ENCODE measurements at regions not wholly inside any gene's neighbourhood (a gene's known extent, or its start where the extent isn't known, plus 50 kb on each side); places are given as distances from the start of the nearest gene placed in this dataset.
"Not testable (repeated sequence)": the region's sequence is repeated elsewhere in the genome, so short reads cannot be mapped to it uniquely, and the experiment has no call there.

DNA sequence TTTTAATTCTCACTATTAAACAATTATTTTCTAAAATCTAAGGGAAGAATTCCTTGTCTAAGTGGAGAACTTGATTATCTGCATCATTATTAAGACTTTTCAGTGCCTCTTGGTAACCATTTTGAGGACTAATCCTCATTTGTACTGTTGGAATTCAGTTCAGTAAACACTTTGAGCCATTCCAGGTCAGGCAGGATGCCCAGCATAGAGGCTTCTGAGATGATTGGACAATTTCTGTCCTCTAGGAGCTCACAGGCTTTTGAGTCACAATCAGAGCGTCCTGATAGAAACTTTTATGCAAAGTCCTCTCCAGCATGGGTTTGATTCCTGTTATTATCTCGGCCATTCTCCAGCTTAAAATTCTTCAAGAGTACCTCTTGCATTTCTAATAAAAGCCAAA lies 1304.6 kb downstream of the EPHA7 start:
- DNase-seq (ENCODE audit: extremely low read depth, low read depth, low spot score), result no peak

- no peak for DNase-seq (ENCODE audit: extremely low read depth, low read depth, low spot score)
Observed at GRCh38 chr6:92114091-92114675, 1305.2 kb downstream of the EPHA7 start.

DNA sequence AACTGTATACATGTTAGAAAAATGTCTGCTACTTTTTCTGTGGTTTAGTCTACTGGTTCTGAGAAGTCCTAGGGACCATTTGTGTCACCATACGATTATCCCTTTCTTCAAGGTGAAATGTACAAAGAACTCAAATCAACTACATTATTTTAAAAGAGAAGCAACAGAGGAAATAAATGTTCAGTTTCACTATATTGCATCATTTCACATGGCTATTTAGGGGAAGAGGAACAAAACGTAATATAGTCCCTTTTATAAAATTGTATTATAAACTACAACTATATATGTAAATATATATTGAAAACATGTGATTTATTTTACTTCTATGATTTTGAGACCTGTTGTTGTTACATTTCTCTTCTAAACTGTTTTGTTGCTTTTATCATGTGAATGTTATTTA lies 1308.0 kb downstream of the EPHA7 start:
- no peak for DNase-seq (ENCODE audit: extremely low read depth, low read depth, low spot score)

DNA sequence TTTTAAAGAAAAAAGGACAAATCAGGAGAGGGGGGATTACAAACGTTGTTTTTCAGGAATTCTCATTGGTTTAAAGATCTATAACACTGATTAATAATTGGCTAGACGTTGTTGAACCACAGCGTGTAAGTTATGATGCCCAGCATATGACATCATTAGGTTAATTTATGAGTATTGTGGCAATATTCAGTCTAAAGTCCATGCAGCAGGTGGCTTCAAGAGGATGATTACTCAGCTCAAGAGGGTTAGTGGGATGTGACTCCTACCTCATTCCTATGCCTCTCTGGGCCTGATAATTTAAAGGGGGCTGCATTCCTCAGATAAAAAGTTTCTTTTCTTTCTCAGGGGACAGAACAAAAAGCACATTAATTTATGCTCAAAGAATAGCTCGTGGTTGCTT lies 1309.0 kb downstream of the EPHA7 start:
- DNase-seq (ENCODE audit: extremely low read depth, low read depth, low spot score), result no peak

GRCh38 chr6:92109956-92110355 lies 1309.4 kb downstream of the EPHA7 start:
- no peak for DNase-seq (ENCODE audit: extremely low read depth, low read depth, low spot score)

GRCh38 chr6:92109256-92109655 lies 1310.1 kb downstream of the EPHA7 start:
- DNase-seq (ENCODE audit: extremely low read depth, low read depth, low spot score), result no peak

DNA sequence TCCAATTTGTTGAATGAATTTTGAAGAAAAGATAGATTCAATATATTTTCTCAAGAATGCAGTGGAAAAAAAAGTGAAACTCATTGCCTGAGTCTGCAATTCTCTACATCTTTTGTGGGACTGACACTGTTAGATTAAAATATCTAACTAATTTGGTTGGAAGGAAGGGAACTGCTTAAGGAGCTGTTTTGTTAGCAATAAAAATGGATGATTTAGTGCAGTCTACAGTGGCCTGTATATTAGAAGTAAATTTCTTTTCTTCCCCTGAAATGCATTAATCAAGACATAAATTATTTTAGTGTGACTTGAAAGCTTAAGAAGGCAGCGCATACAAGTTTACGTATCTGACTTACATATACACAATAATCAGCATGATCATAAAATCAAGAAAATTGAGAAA lies 1332.6 kb downstream of the EPHA7 start:
- no peak for DNase-seq (ENCODE audit: extremely low read depth, low read depth, low spot score)

DNA sequence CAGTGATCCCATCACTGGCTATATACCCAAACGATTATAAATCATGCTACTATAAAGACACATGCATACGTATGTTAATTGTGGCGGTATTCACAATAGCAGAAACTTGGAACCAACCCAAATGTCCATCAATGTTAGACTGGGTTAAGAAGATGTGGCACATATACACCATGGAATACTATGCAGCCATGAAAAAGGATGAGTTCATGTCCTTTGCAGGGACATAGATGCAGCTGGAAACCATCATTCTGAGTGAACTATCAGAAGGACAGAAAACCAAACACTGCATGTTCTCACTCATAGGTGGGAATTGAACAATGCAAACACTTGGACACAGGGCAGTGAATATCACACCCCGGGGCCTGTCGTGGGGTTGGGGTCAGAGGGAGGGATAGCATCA lies 1335.4 kb downstream of the EPHA7 start:
- not testable (repeated sequence) for DNase-seq (ENCODE audit: extremely low read depth, low read depth, low spot score)

DNA sequence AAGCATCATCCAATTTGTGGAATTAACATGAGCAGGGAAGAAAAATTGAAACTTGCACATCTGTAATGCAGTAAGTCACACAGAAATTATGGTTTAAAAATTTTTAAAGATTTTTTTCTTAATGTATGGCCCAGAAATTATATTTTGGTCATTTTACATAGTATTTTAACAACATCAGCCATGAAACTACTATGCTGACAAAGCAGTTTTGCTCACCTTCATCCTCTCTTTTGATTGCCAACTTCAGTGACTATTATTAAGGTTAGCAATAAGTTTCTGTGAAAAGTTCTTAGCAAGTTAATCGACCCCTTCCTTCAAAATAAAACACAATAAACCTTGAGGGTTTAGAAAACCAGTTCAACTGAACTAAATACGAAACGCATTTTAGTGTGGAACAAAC lies 1347.0 kb downstream of the EPHA7 start:
- DNase-seq (ENCODE audit: extremely low read depth, low read depth, low spot score), result no peak

DNA sequence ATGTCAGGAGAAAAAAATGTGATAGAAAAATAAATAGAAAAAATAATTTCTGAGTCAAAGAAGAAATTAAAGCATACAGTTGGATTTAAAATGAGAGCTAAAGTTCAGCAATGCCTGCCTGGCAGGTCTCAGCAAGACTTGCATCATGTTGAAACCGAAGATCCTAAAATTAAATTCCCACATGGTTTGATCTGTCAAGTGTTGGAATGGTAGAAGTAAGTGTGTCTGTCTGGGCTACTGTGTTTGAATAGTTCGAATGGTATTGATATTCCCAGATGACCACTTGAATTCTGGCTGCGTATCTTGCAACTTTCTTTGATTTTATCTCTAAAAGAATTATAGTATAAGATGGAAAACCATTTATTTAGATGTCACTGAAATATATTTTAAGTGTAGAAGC lies 1349.6 kb downstream of the EPHA7 start:
- no peak for DNase-seq (ENCODE audit: extremely low read depth, low read depth, low spot score)

DNA sequence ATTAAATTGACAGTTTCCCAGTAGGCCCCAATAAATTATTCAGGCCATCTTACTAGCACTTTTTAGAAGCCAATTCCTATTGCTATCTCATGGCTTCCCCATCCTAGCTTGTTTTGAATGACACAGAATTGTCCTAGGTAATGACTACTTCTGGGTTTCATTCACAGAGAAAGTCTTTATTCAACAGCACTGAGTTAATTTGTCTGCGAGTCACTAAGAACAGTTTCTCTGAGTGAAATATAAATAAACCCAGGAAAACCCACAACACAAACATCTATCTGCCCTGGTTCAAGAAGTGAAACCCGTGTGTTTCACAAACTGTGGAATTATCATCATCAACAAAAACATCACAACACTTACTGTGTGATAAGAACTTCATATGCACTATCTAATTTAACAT lies 1366.8 kb downstream of the EPHA7 start:
- no peak for DNase-seq (ENCODE audit: extremely low read depth, low read depth, low spot score)

DNA sequence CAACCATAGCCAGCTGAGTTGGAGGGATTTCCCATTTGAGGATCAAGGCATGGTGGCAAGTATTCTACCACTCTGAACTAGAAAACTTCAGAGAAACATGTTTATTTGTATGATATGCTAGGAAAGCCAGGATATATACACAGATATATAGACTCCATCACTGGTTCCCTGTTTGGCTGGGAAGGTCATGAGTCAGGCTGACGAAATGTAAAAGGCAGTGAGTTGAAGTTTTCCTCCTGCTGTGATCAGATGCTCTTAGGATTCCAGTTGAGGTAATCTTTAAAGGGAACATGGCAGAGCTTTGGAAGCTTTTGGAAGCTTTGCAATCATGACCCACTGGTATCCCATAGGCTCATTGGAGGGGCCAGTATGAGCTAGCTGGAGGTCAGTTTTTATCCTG lies 1369.1 kb downstream of the EPHA7 start:
- DNase-seq (ENCODE audit: extremely low read depth, low read depth, low spot score), result no peak

- no peak for DNase-seq (ENCODE audit: extremely low read depth, low read depth, low spot score)
Observed at GRCh38 chr6:92047860-92048259, 1371.5 kb downstream of the EPHA7 start.

- no peak for DNase-seq (ENCODE audit: extremely low read depth, low read depth, low spot score)
Observed at GRCh38 chr6:92047152-92047850, 1372.1 kb downstream of the EPHA7 start.

- no peak for DNase-seq (ENCODE audit: extremely low read depth, low read depth, low spot score)
Observed at GRCh38 chr6:92044312-92044711, 1375.0 kb downstream of the EPHA7 start.

GRCh38 chr6:92043777-92044176 lies 1375.6 kb downstream of the EPHA7 start:
- no peak for DNase-seq (ENCODE audit: extremely low read depth, low read depth, low spot score)

DNA sequence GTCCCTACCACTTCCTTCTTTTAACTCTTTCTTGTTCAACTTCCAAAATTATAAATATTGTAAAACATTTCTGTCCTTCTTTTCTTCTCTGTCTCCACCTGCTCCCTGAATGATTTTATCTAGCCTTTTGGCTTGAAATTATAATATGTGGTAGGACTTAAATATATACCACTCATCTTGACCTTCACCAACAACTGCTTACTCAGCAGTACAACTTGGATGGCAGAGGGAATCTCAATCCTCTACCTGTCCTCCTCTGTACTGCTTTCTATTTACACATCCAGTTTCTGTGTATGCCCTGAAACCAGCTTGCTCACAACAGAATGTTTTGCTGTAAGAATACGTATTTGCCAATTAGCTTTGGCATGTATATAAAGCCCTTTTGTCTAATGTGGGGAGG lies 1392.5 kb downstream of the EPHA7 start:
- DNase-seq (ENCODE audit: extremely low read depth, low read depth, low spot score), result no peak

GRCh38 chr6:92024881-92025280 lies 1394.5 kb downstream of the EPHA7 start:
- no peak for DNase-seq (ENCODE audit: extremely low read depth, low read depth, low spot score)

GRCh38 chr6:92024110-92024509 lies 1395.2 kb downstream of the EPHA7 start:
- no peak for DNase-seq (ENCODE audit: extremely low read depth, low read depth, low spot score)

- DNase-seq (ENCODE audit: extremely low read depth, low read depth, low spot score), result no peak
Observed at GRCh38 chr6:92023410-92023966, 1395.9 kb downstream of the EPHA7 start.

DNA sequence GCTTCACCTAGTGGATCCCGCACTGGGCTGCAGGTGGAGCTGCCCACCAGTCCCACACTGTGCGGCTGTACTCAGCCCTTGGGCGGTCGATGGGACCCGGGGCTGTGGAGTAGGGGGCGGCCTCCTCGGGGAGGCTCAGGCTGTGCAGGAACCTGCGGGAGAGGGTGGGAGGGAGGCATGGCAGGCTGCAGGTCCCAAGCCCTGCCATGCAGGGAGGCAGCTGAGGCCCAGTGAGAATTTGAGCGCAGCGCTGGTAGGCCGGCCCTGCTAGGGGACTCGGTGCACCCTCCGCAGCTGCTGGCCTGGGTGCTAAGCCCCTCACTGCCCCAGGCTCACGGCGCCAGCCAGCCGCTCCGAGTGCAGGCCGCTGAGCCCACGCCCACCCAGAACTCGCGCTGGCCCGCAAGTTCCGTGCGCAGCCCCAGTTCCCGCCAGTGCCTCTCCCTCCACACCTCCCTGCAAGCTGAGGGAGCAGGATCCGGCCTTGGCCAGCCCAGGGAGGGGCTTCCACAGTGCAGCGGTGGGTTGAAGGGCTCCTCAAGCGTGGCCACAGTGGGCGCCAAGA lies 1407.6 kb downstream of the EPHA7 start:
- no peak for DNase-seq (ENCODE audit: extremely low read depth, low read depth, low spot score)
